HCT116 (cell line): ENCODE measurements at regions not wholly inside any gene's neighbourhood (a gene's known extent, or its start where the extent isn't known, plus 50 kb on each side); places are given as distances from the start of the nearest gene placed in this dataset.

ENCODE experiments used
- ATAC-seq: fragments of 200-7000 bp; cut with Tn5 transposase; 2 replicates; pipeline ENCODE4 v1.9.1; 2020; ENCODE audit warnings: mild to moderate bottlenecking, moderate library complexity
- BruUV-seq: library from RNA; stranded (reverse); fragments of 400-500 nt; replicated peaks from 2 replicates; lab custom pipeline; 2021; lab: Mats Ljungman, UMichigan
- CTCF ChIA-PET: fragments of 300-600 bp; sonication (Branson Sonifier 250); formaldehyde crosslinking; loops from one replicate; lab custom pipeline; 2021; ENCODE audit warnings: antibody characterized with exemption; lab: Charles Lee
- POLR2A ChIA-PET: fragments of 300-600, 350-600 bp; sonication (Branson Sonifier 250); formaldehyde crosslinking; loops from one replicate; lab custom pipeline; 2021; ENCODE audit warnings: antibody characterized with exemption; lab: Charles Lee
- RAD21 ChIA-PET, 2 experiments: fragments of 300-600 bp; sonication (Branson Sonifier 250); formaldehyde crosslinking; loops; one replicate each; lab custom pipeline; 2023; ENCODE audit warnings: low total read pairs in 2 of 2; ENCODE audit not compliant: uncharacterized antibody in 2 of 2, unreplicated experiment in 2 of 2, low non-redundant PET in 1 of 2; lab: Charles Lee
- DNase-seq: peaks from one replicate; pipeline ENCODE4 v3.0.0-alpha.2; 2010; ENCODE audit warnings: low read depth, low spot score
- H2AFZ ChIP-seq: fragments of 200-600 bp; shearing (Covaris generic), sonication (generic); 2 replicates; pipeline ENCODE4 v1.6.1; 2017; ENCODE audit warnings: low read depth, mixed run types, mixed read lengths, antibody characterized with exemption, low read length; ENCODE audit not compliant: poor library complexity, severe bottlenecking
- H3K27ac ChIP-seq: 2 replicates; pipeline ENCODE4 v1.5.1; 2012; ENCODE audit warnings: low read depth, low read length
- H3K27me3 ChIP-seq: fragments of 200-600 bp; sonication (generic); 2 replicates; pipeline ENCODE4 v1.6.1; 2016; ENCODE audit warnings: mixed run types, low read length, mixed read lengths; ENCODE audit not compliant: insufficient read depth
- H3K36me3 ChIP-seq, 2 experiments: fragments of 200-500 bp in 1 of 2; fragments of 200-600 bp in 1 of 2; sonication (Bioruptor generic) in 1 of 2; sonication (generic) in 1 of 2; 2 replicates each; pipeline versions ENCODE4 v1.5.1 to v1.6.1; 2014 to 2016; ENCODE audit warnings: low read length in 2 of 2, inconsistent platforms in 1 of 2, mixed read lengths in 1 of 2, mixed run types in 1 of 2; ENCODE audit not compliant: insufficient read depth in 2 of 2, control insufficient read depth in 1 of 2
- H3K4me1 ChIP-seq, 2 experiments: fragments of 200-600 bp in 1 of 2; sonication (generic) in 1 of 2; 2 replicates each; pipeline versions ENCODE4 v1.5.1 to v1.6.1; 2012 to 2017; ENCODE audit warnings: low read length in 2 of 2, inconsistent platforms in 1 of 2, mild to moderate bottlenecking in 1 of 2, mixed read lengths in 1 of 2, mixed run types in 1 of 2, moderate library complexity in 1 of 2; ENCODE audit not compliant: insufficient read depth in 2 of 2, control insufficient read depth in 1 of 2
- H3K4me2 ChIP-seq: fragments of 200-600 bp; sonication (generic); 2 replicates; pipeline ENCODE4 v1.6.1; 2017; ENCODE audit warnings: mixed run types, low read length, mixed read lengths
- H3K4me3 ChIP-seq, 2 experiments: fragments of 200-600 bp in 1 of 2; sonication (generic) in 1 of 2; replicated peaks in 1 of 2; 2 replicates each; pipeline ENCODE4 v1.5.1; 2011 to 2016; ENCODE audit warnings: low read length in 2 of 2, control low read depth in 1 of 2, low read depth in 1 of 2, mild to moderate bottlenecking in 1 of 2, mixed read lengths in 1 of 2, mixed run types in 1 of 2
- H3K79me2 ChIP-seq: fragments of 200-600 bp; sonication (generic); 2 replicates; pipeline ENCODE4 v1.6.1; 2017; ENCODE audit warnings: mild to moderate bottlenecking, mixed run types, low read length, moderate library complexity, mixed read lengths; ENCODE audit not compliant: insufficient read depth
- H3K9ac ChIP-seq: fragments of 200-600 bp; sonication (generic); 2 replicates; pipeline ENCODE4 v1.6.1; 2016; ENCODE audit warnings: low read length, mixed read lengths
- H3K9me2 ChIP-seq: fragments of 200-600 bp; sonication (generic), shearing (Covaris generic); 2 replicates; pipeline ENCODE4 v1.6.1; 2017; ENCODE audit warnings: mixed run types, mild to moderate bottlenecking, moderate library complexity; ENCODE audit not compliant: insufficient read depth
- H3K9me3 ChIP-seq, 2 experiments: fragments of 200-500 bp in 1 of 2; fragments of 200-600 bp in 1 of 2; sonication (Bioruptor generic) in 1 of 2; sonication (generic) in 1 of 2; 2 replicates each; pipeline ENCODE4 v1.6.1; 2014 to 2017; ENCODE audit warnings: low read length in 2 of 2, mixed read lengths in 2 of 2, inconsistent platforms in 1 of 2, low read depth in 1 of 2, mild to moderate bottlenecking in 1 of 2, mixed run types in 1 of 2, moderate library complexity in 1 of 2; ENCODE audit not compliant: control insufficient read depth in 1 of 2, insufficient read depth in 1 of 2
- H4K20me1 ChIP-seq: fragments of 200-600 bp; sonication (generic), shearing (Covaris generic); 2 replicates; pipeline ENCODE4 v1.6.1; 2017; ENCODE audit warnings: mixed run types, mild to moderate bottlenecking, moderate library complexity; ENCODE audit not compliant: insufficient read depth
- CBX3 ChIP-seq: IDR thresholded peaks from 2 replicates; pipeline ENCODE4 v1.6.1; 2012; ENCODE audit warnings: low read depth
- CEBPB ChIP-seq: IDR thresholded peaks from 2 replicates; pipeline ENCODE4 v1.6.1; 2012; ENCODE audit warnings: low read depth
- EGR1 ChIP-seq: IDR thresholded peaks from 2 replicates; pipeline ENCODE4 v1.6.1; 2012; ENCODE audit warnings: low read depth
- ELF1 ChIP-seq: IDR thresholded peaks from 2 replicates; pipeline ENCODE4 v1.6.1; 2012; ENCODE audit warnings: low read depth, borderline replicate concordance
- EZH2phosphoT487 ChIP-seq: fragments of 200-600 bp; IDR thresholded peaks from 2 replicates; pipeline ENCODE4 v1.6.1; 2018; ENCODE audit warnings: antibody characterized with exemption, borderline replicate concordance
- JUND ChIP-seq: IDR thresholded peaks from 2 replicates; pipeline ENCODE4 v1.6.1; 2012
- POLR2A ChIP-seq: IDR thresholded peaks from 2 replicates; pipeline ENCODE4 v1.7.0; 2011; ENCODE audit warnings: borderline replicate concordance; ENCODE audit not compliant: insufficient read depth, insufficient read length; ENCODE audit errors: extremely low read depth
- POLR2AphosphoS5 ChIP-seq: IDR thresholded peaks from 2 replicates; pipeline ENCODE4 v1.6.1; 2011; ENCODE audit warnings: mild to moderate bottlenecking, low read depth, low read length, moderate library complexity
- RAD21 ChIP-seq: IDR thresholded peaks from 2 replicates; pipeline ENCODE4 v1.6.1; 2012; ENCODE audit warnings: low read depth, mild to moderate bottlenecking
- SIN3A ChIP-seq: IDR thresholded peaks from 2 replicates; pipeline ENCODE4 v1.6.1; 2012; ENCODE audit warnings: low read depth
- TCF7L2 ChIP-seq: IDR thresholded peaks from 2 replicates; pipeline ENCODE4 v1.7.0; 2011; ENCODE audit warnings: borderline replicate concordance, inconsistent platforms; ENCODE audit not compliant: insufficient read depth, insufficient read length; ENCODE audit errors: extremely low read depth
- YY1 ChIP-seq: IDR thresholded peaks from 2 replicates; pipeline ENCODE4 v1.6.1; 2011; ENCODE audit warnings: low read length, low read depth, moderate library complexity, mild to moderate bottlenecking; ENCODE audit not compliant: insufficient replicate concordance; ENCODE audit errors: extremely low read depth
- ZFX ChIP-seq: fragments of 450-650 bp; IDR thresholded peaks from 2 replicates; pipeline ENCODE4 v1.6.1; 2017
- intact Hi-C: fragments of 100-400 bp; cut with micrococcal nuclease; formaldehyde crosslinking; loops from 2 replicates; pipeline ENCODE4 v1.10.0; 2022
- TF ChIP-seq, protein P1 (sequence below), 3 experiments: fragments of 200-600 bp in 1 of 3; sonication (generic) in 1 of 3; IDR thresholded peaks in 2 of 3; conservative IDR thresholded peaks in 1 of 3; 2 replicates each; pipeline ENCODE4 v1.5.1; 2012 to 2017; ENCODE audit warnings: low read depth in 2 of 3, low read length in 2 of 3, antibody characterized with exemption in 1 of 3, borderline replicate concordance in 1 of 3, control low read depth in 1 of 3, mild to moderate bottlenecking in 1 of 3, mixed read lengths in 1 of 3, mixed run types in 1 of 3, moderate library complexity in 1 of 3; ENCODE audit not compliant: insufficient read depth in 1 of 3
- TF ChIP-seq, protein P2 (sequence below): IDR thresholded peaks from 2 replicates; pipeline ENCODE4 v1.6.1; 2012
- TF ChIP-seq, protein P3 (sequence below): IDR thresholded peaks from 2 replicates; pipeline ENCODE4 v1.6.1; 2012

DNA sequence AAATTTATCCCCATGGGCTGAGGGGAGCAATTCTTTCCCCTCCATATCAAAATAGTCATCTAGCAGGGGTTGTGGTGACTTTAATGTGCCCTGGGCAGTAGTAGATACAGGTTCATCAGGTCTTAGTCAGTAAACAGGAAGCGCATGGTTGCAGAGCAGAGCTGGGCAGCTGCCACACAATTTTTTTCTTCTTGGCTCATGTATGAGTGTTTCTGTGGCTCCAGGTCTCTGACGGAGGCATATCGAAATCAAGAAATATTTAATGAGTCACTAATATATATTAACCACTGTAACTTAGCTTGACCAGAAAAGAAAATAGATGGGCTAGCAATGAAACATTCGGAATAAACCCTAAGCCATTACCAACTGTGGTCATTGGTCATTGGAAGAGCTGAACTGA lies 68.4 kb upstream of the UBL3 start:
- intact Hi-C loops, result no loop called here
- BruUV-seq, result no TSS peak
- ATAC-seq, result no peak

More for the DNA sequence above, 68.4 kb upstream of the UBL3 start:
- H3K36me3 ChIP-seq, result no peaks in the 10 kb centered on the region
- no peak for DNase-seq
- H3K4me3 ChIP-seq, result no peak overlapping the region
- no peaks in the 10 kb centered on the region for H3K9me2 ChIP-seq
- H3K4me1 ChIP-seq, result peaks cover 24 to 46% of the 10 kb centered on the region in 2 experiments
- no peak overlapping the region for H2AFZ ChIP-seq
- H3K9ac ChIP-seq, result no peak overlapping the region
- ChIA-PET POLR2A (no interaction called here), RAD21 (no interaction called here), CTCF (no interaction called here)
- no peak overlapping the region for H3K4me2 ChIP-seq
- no peak for TF ChIP-seq CEBPB
- TF ChIP-seq ZFX, result no peak
- no peak for TF ChIP-seq ELF1
- TF ChIP-seq TCF7L2, result no peak
- no peak for TF ChIP-seq CBX3
- TF ChIP-seq JUND, result no peak
- TF ChIP-seq EZH2phosphoT487, result no peak
- no peak for TF ChIP-seq POLR2AphosphoS5
- TF ChIP-seq, protein P1, sequence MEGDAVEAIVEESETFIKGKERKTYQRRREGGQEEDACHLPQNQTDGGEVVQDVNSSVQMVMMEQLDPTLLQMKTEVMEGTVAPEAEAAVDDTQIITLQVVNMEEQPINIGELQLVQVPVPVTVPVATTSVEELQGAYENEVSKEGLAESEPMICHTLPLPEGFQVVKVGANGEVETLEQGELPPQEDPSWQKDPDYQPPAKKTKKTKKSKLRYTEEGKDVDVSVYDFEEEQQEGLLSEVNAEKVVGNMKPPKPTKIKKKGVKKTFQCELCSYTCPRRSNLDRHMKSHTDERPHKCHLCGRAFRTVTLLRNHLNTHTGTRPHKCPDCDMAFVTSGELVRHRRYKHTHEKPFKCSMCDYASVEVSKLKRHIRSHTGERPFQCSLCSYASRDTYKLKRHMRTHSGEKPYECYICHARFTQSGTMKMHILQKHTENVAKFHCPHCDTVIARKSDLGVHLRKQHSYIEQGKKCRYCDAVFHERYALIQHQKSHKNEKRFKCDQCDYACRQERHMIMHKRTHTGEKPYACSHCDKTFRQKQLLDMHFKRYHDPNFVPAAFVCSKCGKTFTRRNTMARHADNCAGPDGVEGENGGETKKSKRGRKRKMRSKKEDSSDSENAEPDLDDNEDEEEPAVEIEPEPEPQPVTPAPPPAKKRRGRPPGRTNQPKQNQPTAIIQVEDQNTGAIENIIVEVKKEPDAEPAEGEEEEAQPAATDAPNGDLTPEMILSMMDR (IDR thresholded peaks at IDR 0.05 in 2 of 3, conservative IDR thresholded peaks at IDR 0.05 in 1 of 3; ENCODE audit: borderline replicate concordance in 1 of 3, insufficient read depth in 1 of 3, low read depth in 2 of 3, low read length in 2 of 3), result no peak
- TF ChIP-seq POLR2A, result no peak
- no peak for TF ChIP-seq SIN3A
- TF ChIP-seq, protein P2, sequence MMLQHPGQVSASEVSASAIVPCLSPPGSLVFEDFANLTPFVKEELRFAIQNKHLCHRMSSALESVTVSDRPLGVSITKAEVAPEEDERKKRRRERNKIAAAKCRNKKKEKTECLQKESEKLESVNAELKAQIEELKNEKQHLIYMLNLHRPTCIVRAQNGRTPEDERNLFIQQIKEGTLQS, result no peak
- TF ChIP-seq EGR1, result no peak
- TF ChIP-seq, protein P3, sequence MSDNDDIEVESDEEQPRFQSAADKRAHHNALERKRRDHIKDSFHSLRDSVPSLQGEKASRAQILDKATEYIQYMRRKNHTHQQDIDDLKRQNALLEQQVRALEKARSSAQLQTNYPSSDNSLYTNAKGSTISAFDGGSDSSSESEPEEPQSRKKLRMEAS, result no peak
- TF ChIP-seq YY1, result no peak
- no peak for TF ChIP-seq RAD21
- no peaks in the 10 kb centered on the region for H3K79me2 ChIP-seq
- H3K27ac ChIP-seq, result no peak overlapping the region
- no peaks in the 10 kb centered on the region for H3K27me3 ChIP-seq
- H3K9me3 ChIP-seq, result no peaks in the 10 kb centered on the region
- H4K20me1 ChIP-seq, result no peaks in the 10 kb centered on the region
